ENCODE measurements at regions not wholly inside any gene's neighbourhood (a gene's known extent, or its start where the extent isn't known, plus 50 kb on each side); places are given as distances from the start of the nearest gene placed in this dataset.

DNA sequence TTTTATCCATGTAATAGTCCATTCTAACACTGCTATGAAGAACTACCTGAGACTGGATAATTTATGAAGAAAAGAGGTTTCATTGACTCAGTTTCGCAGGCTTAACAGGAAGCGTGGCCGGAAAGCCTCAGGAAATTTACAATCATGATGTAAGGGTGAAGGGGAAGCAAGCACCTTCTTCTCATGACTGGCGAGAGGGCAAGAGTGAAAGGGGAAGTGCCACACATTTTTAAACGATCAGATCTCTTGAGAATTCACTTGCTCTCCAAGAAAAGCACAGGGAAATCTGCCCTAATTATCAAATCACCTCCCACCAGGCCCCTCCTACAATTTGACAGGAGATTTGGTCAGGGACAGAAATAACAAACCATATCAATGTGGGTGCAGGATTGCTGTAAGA is 859.7 kb downstream of the EPHA7 start:
- Histone ChIP-seq H3K36me3 (ENCODE audit: control insufficient read depth in 2 of 4, insufficient read depth in 4 of 4, low read length in 3 of 4) (no peaks in the 10 kb centered on the region), H3K9me3 (ENCODE audit: insufficient read depth in 2 of 2, low read depth in 1 of 2, low read length in 1 of 2) (no peaks in the 10 kb centered on the region), H3K79me1 (ENCODE audit: low read depth, low read length) (no peaks in the 10 kb centered on the region), H2BK20ac (ENCODE audit: low read length) (no peak overlapping the region), H2BK12ac (ENCODE audit: low read depth, low read length) (no peak overlapping the region), H2AK5ac (ENCODE audit: low read depth, low read length) (no peak overlapping the region), H2BK5ac (ENCODE audit: low read depth, low read length) (no peak overlapping the region), H3K27ac (ENCODE audit: low read depth, low read length) (no peak overlapping the region), H4K5ac (ENCODE audit: insufficient read length, low read depth, low read length) (no peak overlapping the region), H2BK120ac (replicated peaks; ENCODE audit: low read depth, low read length) (no peak overlapping the region), H2BK15ac (ENCODE audit: low read length) (no peak overlapping the region), H2AFZ (ENCODE audit: low read length) (no peak overlapping the region), H3K27me3 (replicated peaks in 1 of 4; ENCODE audit: control insufficient read depth in 3 of 4, extremely low read depth in 1 of 4, insufficient read depth in 3 of 4, low read length in 3 of 4) (no peaks in the 10 kb centered on the region), H3K9ac (replicated peaks in 1 of 4; ENCODE audit: extremely low read depth in 1 of 4, low read depth in 3 of 4, low read length in 3 of 4) (no peak overlapping the region; a peak in 2 of 7 replicates), H3K4me1 (replicated peaks in 1 of 4; ENCODE audit: control insufficient read depth in 3 of 4, insufficient read depth in 4 of 4, low read length in 3 of 4) (no peaks in the 10 kb centered on the region; a peak in 1 of 7 replicates), H3K56ac (replicated peaks; ENCODE audit: insufficient read length, low read depth, low read length) (no peak overlapping the region), H3K23me2 (ENCODE audit: low read depth, low read length) (no peaks in the 10 kb centered on the region), H4K91ac (replicated peaks; ENCODE audit: insufficient read length, low read length) (no peak overlapping the region), H3K79me2 (ENCODE audit: control insufficient read depth in 1 of 2, insufficient read depth in 2 of 2, low read length in 2 of 2) (no peaks in the 10 kb centered on the region), H3K4me3 (ENCODE audit: extremely low read depth in 1 of 4, insufficient read depth in 2 of 4, low read depth in 3 of 4, low read length in 4 of 4) (no peak overlapping the region), H3K18ac (ENCODE audit: extremely low read depth, low read length) (no peak overlapping the region), H4K8ac (ENCODE audit: extremely low read depth, insufficient read depth, low read length) (no peak overlapping the region), H3K4me2 (ENCODE audit: insufficient read depth in 1 of 2, low read depth in 2 of 2, low read length in 2 of 2) (no peak overlapping the region), H3K14ac (ENCODE audit: insufficient read length) (no peak overlapping the region), H4K20me1 (replicated peaks in 1 of 2; ENCODE audit: control insufficient read depth in 1 of 2, insufficient read depth in 2 of 2, low read length in 2 of 2) (no peaks in the 10 kb centered on the region), H3K4ac (replicated peaks; ENCODE audit: insufficient read length, low read depth, low read length) (no peak overlapping the region), H3K23ac (ENCODE audit: insufficient read length) (no peak overlapping the region)
- 64% methylated on average over 5 of the region's 5 CpGs; no CpG with 5 or more reads in 1 of the 2 experiments for WGBS, 2 experiments (ENCODE audit: extremely low coverage in 1 of 2, insufficient coverage in 1 of 2, insufficient read length in 1 of 2, insufficient replicate concordance in 2 of 2, low coverage in 1 of 2, low lambda C conversion rate in 2 of 2, missing lambda C conversion rate in 1 of 2)
- ChIA-PET POLR2A (ENCODE audit: partially characterized antibody) (no interaction called here), CTCF (ENCODE audit: partially characterized antibody) (interaction anchor here (0.7 kb wide), 2 partner anchors 389 to 438 kb away, joined by 3 to 4 read pairs; no protein-coding TSS in a partner anchor)
- DNase-seq (ENCODE audit: low read depth in 1 of 2, low spot score in 2 of 2) (no peak), FAIRE-seq (no peak)
- TF ChIP-seq NRF1 (IDR thresholded peaks at IDR 0.05; ENCODE audit: low read depth, low read length) (no peak), CTCF (IDR thresholded peaks at IDR 0.05; ENCODE audit: control extremely low read depth in 1 of 3, insufficient read depth in 1 of 3, low read depth in 1 of 3, low read length in 3 of 3) (no peak), FOSL1 (IDR thresholded peaks at IDR 0.05; ENCODE audit: insufficient read depth, low read depth, low read length) (no peak), YY1 (IDR thresholded peaks at IDR 0.05; ENCODE audit: low read depth, low read length) (no peak), CBX5 (IDR thresholded peaks at IDR 0.05; ENCODE audit: low read depth, low read length) (no peak), TBP (IDR thresholded peaks at IDR 0.05; ENCODE audit: low read depth, low read length) (no peak), KDM1A (IDR thresholded peaks at IDR 0.05; ENCODE audit: borderline replicate concordance, low read length) (no peak), BACH1 (IDR thresholded peaks at IDR 0.05; ENCODE audit: low read length) (no peak), SIRT6 (IDR thresholded peaks at IDR 0.05; ENCODE audit: low read length) (no peak), HDAC6 (IDR thresholded peaks at IDR 0.05; ENCODE audit: low read depth, low read length) (no peak), SRF (IDR thresholded peaks at IDR 0.05; ENCODE audit: low read depth, low read length) (no peak), CREB1 (IDR thresholded peaks at IDR 0.05) (no peak)

All from H1 (cell line).